Chondrocyte (in vitro differentiated cells): ENCODE measurements at regions not wholly inside any gene's neighbourhood (a gene's known extent, or its start where the extent isn't known, plus 50 kb on each side); places are given as distances from the start of the nearest gene placed in this dataset.

ENCODE experiments used
- DNase-seq: peaks from one replicate; pipeline ENCODE4 v3.0.0; 2021; ENCODE audit warnings: mixed read lengths, low spot score
- H3K27ac Mint-ChIP-seq: one replicate; pipeline ENCODE4 v1.8.0; 2021; ENCODE audit warnings: mild to moderate bottlenecking, moderate library complexity, mixed read lengths; ENCODE audit not compliant: unreplicated experiment
- H3K27me3 Mint-ChIP-seq: 2 replicates; pipeline ENCODE4 v1.8.0; 2021; ENCODE audit warnings: low read depth, mixed read lengths
- H3K36me3 Mint-ChIP-seq: 2 replicates; pipeline ENCODE4 v1.8.0; 2021; ENCODE audit warnings: low read depth, mixed read lengths
- H3K4me1 Mint-ChIP-seq: 2 replicates; pipeline ENCODE4 v1.8.0; 2021; ENCODE audit warnings: low read depth, mild to moderate bottlenecking, mixed read lengths
- H3K4me3 Mint-ChIP-seq: one replicate; pipeline ENCODE4 v1.8.0; 2021; ENCODE audit warnings: mild to moderate bottlenecking, moderate library complexity, mixed read lengths; ENCODE audit not compliant: unreplicated experiment
- H3K9me3 Mint-ChIP-seq: 2 replicates; pipeline ENCODE4 v1.8.0; 2021; ENCODE audit warnings: low read depth, mixed read lengths
- CTCF ChIP-seq: fragments of 200-600 bp; sonication (generic); IDR thresholded peaks from 2 replicates; pipeline ENCODE4 v1.5.0; 2021; ENCODE audit warnings: antibody characterized with exemption, mild to moderate bottlenecking, moderate library complexity

- Mint-ChIP-seq H3K36me3 (no peaks in the 10 kb centered on the region), H3K27me3 (no peaks in the 10 kb centered on the region), H3K4me3 (no peak overlapping the region), H3K9me3 (peaks cover 3% of the 10 kb centered on the region), H3K4me1 (no peaks in the 10 kb centered on the region), H3K27ac (no peak overlapping the region)
- DNase-seq = no peak
- TF ChIP-seq CTCF = no peak
Measured at GRCh38 chr20:12395353-12395752, 477.7 kb downstream of the BTBD3 start.

GRCh38 chr20:12395760-12396159 is 478.1 kb downstream of the BTBD3 start:
- TF ChIP-seq CTCF = no peak
- Mint-ChIP-seq H3K27ac (no peak overlapping the region), H3K27me3 (no peaks in the 10 kb centered on the region), H3K36me3 (no peaks in the 10 kb centered on the region), H3K9me3 (peaks cover 3% of the 10 kb centered on the region), H3K4me3 (no peak overlapping the region), H3K4me1 (no peaks in the 10 kb centered on the region)
- DNase-seq = no peak

- Mint-ChIP-seq H3K36me3 (no peaks in the 10 kb centered on the region), H3K27me3 (no peaks in the 10 kb centered on the region), H3K9me3 (peaks cover 4% of the 10 kb centered on the region), H3K27ac (no peak overlapping the region), H3K4me3 (no peak overlapping the region), H3K4me1 (no peaks in the 10 kb centered on the region)
- DNase-seq = no peak
- TF ChIP-seq CTCF = no peak
Measured at GRCh38 chr20:12399110-12399836, 481.6 kb downstream of the BTBD3 start.

GRCh38 chr20:12404941-12405340 is 487.2 kb downstream of the BTBD3 start:
- DNase-seq = no peak
- no peak for TF ChIP-seq CTCF
- H3K27ac Mint-ChIP-seq = no peak overlapping the region
- H3K4me1 Mint-ChIP-seq = no peaks in the 10 kb centered on the region
- no peaks in the 10 kb centered on the region for H3K27me3 Mint-ChIP-seq
- no peak overlapping the region for H3K4me3 Mint-ChIP-seq
- H3K36me3 Mint-ChIP-seq = no peaks in the 10 kb centered on the region
- peaks cover 32% of the 10 kb centered on the region for H3K9me3 Mint-ChIP-seq

- H3K9me3 Mint-ChIP-seq = peaks cover 33% of the 10 kb centered on the region
- no peak overlapping the region for H3K4me3 Mint-ChIP-seq
- no peaks in the 10 kb centered on the region for H3K36me3 Mint-ChIP-seq
- no peak for DNase-seq
- no peaks in the 10 kb centered on the region for H3K27me3 Mint-ChIP-seq
- no peak overlapping the region for H3K27ac Mint-ChIP-seq
- H3K4me1 Mint-ChIP-seq = no peaks in the 10 kb centered on the region
- no peak for TF ChIP-seq CTCF
Measured at GRCh38 chr20:12406978-12407377, 489.3 kb downstream of the BTBD3 start.
